Lower leg skin (tissue), 4 donors: ENCODE measurements at regions not wholly inside any gene's neighbourhood (a gene's known extent, or its start where the extent isn't known, plus 50 kb on each side); places are given as distances from the start of the nearest gene placed in this dataset.

Experiments used
- DNase-seq, 2 donors: peaks; one replicate each; pipeline ENCODE4 v3.0.0-alpha.2; 2019; ENCODE audit warnings: low spot score in 2 of 2
- H3K4me3 ChIP-seq: fragments of 200-600 bp; sonication (generic); 2 replicates; pipeline ENCODE4 v1.5.1; 2017; ENCODE audit warnings: mild to moderate bottlenecking, low read depth; ENCODE audit not compliant: poor library complexity, severe bottlenecking
- CTCF ChIP-seq, 3 donors: fragments of 450-650 bp; IDR thresholded peaks; one replicate each; pipeline ENCODE4 v1.5.1; 2016; ENCODE audit warnings: antibody characterized with exemption in 3 of 3, mild to moderate bottlenecking in 3 of 3, moderate library complexity in 2 of 3
- POLR2A ChIP-seq, 2 donors: fragments of 450-650 bp; IDR thresholded peaks; one replicate each; pipeline ENCODE4 v1.6.1; 2016 to 2017; ENCODE audit warnings: antibody characterized with exemption in 2 of 2, mild to moderate bottlenecking in 1 of 2, moderate library complexity in 1 of 2
- WGBS, 2 donors: methylation state at CpG; one replicate each; pipeline ENCODE4 v1.1.5; 2018; 5-methylcytosine and 5-hydroxymethylcytosine counted together
- intact Hi-C: fragments of 100-400 bp; cut with DNase I; formaldehyde crosslinking; loops from one replicate; pipeline ENCODE4 v1.15.0; 2023; ENCODE audit warnings: low total_unique reads

- intact Hi-C loops: no loop called here
- no peak overlapping the region for H3K4me3 ChIP-seq
- no peak for DNase-seq
- TF ChIP-seq POLR2A (IDR thresholded peaks at IDR 0.05) (no peak), CTCF (IDR thresholded peaks at IDR 0.05) (no peak)
- 73 to 83% methylated on average over 5 of the region's 5 CpGs for WGBS, 2 donors
Observed at GRCh38 chr7:31416381-31416870, 75.9 kb upstream of the NEUROD6 start.

DNA sequence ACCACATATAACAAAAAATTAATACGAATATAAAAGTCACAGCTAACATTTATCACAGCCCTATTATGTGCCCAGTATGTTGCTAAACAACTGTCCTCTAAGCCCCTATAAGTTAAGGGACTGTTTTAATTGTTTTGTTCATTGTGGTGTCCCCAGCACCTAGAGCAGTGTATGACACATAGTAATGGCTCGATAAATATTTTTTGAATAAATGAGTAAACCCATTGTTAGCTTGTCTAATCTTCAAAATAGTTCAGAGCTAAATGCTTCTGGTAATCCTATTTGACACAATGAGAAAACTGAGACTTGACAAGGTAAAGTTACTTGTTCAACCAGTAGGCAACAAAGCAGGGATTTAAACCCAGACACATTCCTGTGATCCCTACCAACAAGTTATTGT is 78.4 kb upstream of the NEUROD6 start:
- no peak for DNase-seq
- H3K4me3 ChIP-seq: no peak overlapping the region
- intact Hi-C loops: no loop called here
- WGBS, 2 donors: 76 to 80% methylated on average over 2 of the region's 2 CpGs
- TF ChIP-seq POLR2A (IDR thresholded peaks at IDR 0.05) (no peak), CTCF (IDR thresholded peaks at IDR 0.05) (no peak)

DNA sequence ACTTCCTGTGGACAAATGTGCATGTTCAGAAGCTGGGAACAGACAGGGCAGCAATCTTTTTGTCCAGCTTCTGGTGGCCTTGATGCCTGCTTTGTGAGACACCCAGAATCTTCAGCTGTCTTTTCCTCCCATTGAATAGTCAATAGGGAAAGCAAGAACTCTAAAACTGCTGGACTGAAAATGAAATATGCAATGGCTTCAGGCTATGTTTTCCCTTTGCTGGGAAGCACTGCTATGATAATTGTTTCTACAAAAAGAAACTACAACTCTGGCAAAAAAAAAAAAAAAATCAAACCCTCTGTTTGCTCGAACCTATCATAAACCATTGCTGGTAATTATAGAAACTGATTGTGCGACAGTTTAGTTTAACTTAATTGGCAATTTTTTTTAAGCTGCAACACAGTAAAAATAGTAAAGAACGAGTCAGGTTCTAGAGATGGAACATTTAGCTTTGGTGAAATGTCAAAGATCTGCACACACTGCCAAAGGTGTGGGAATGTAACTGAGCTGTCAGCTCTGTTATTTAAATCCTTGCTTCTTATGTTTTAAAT is 79.1 kb upstream of the NEUROD6 start:
- TF ChIP-seq CTCF (IDR thresholded peaks at IDR 0.05) (no peak), POLR2A (IDR thresholded peaks at IDR 0.05) (no peak)
- no peak overlapping the region for H3K4me3 ChIP-seq
- no peak for DNase-seq
- WGBS, 2 donors: 35 to 50% methylated on average over 3 of the region's 3 CpGs
- intact Hi-C loops: no loop called here

GRCh38 chr7:31420948-31421347 is 80.4 kb upstream of the NEUROD6 start:
- intact Hi-C loops: no loop called here
- DNase-seq: no peak
- WGBS, 2 donors: 67 to 68% methylated on average over 1 of the region's 1 CpG
- H3K4me3 ChIP-seq: no peak overlapping the region
- TF ChIP-seq CTCF (IDR thresholded peaks at IDR 0.05) (no peak), POLR2A (IDR thresholded peaks at IDR 0.05) (no peak)

DNA sequence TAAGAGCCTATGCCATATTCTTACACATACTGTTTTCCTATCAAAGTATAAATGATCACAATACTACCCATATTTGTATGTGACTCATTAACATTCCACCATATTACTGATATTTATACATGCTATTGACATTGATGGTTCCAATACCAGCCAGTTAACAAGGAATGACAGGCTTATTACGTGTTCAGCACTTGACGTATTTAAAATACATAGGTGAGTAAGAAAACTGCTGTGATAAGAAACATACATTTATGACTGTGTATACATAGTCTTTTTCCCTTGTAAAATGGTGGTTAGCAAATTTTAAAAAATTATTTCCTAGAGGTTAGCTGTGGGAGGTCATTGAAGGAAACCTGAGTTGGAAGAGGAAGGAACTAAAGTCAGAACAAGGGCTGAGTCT is 81.1 kb upstream of the NEUROD6 start:
- no peak for DNase-seq
- no peak overlapping the region for H3K4me3 ChIP-seq
- intact Hi-C loops: no loop called here
- WGBS, 2 donors: 90 to 93% methylated on average over 2 of the region's 2 CpGs
- TF ChIP-seq POLR2A (IDR thresholded peaks at IDR 0.05) (no peak), CTCF (IDR thresholded peaks at IDR 0.05) (no peak)

DNA sequence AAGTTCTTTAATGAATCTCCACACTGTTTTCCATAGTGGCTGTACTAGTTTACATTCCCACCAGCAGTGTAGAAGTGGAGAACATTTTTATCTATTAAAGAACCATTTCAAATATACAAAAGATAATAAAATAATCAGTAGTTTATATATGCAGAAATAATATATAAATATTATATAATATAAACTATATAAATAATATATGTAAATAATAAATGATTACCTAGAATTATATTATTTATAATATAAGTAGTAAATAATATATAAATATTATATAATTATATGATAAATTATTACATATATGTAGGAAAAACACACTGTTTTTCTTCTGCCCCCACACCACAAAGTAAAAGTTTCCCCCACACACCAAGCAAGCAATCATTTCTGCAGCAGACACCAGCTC is 83.5 kb upstream of the NEUROD6 start:
- intact Hi-C loops: no loop called here
- no peak overlapping the region for H3K4me3 ChIP-seq
- TF ChIP-seq CTCF (IDR thresholded peaks at IDR 0.05): no peak
- TF ChIP-seq POLR2A (IDR thresholded peaks at IDR 0.05): no peak
- no peak for DNase-seq
